ENCODE measurements at regions not wholly inside any gene's neighbourhood (a gene's known extent, or its start where the extent isn't known, plus 50 kb on each side); places are given as distances from the start of the nearest gene placed in this dataset.

DNA sequence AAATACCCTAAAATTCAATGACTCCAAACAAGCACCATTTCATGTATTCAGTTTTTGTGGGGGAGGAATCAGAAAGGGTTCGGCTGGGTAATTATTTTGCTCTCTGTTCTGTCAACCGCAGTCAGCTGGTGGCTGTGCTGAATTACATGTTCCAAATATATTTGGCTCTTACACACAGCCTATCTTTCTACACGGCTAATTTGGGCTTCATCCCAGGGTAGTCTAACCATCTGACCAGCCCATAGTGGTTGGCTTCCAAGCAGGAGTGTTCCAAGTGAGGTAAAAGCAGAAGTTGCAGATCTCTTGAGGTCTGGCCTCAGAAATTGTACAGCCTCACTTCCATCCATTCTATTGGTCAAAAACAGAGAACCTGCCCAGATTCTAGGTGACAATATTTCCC, 760.8 kb upstream of the SEMA6D start:
- TF ChIP-seq, protein P1, sequence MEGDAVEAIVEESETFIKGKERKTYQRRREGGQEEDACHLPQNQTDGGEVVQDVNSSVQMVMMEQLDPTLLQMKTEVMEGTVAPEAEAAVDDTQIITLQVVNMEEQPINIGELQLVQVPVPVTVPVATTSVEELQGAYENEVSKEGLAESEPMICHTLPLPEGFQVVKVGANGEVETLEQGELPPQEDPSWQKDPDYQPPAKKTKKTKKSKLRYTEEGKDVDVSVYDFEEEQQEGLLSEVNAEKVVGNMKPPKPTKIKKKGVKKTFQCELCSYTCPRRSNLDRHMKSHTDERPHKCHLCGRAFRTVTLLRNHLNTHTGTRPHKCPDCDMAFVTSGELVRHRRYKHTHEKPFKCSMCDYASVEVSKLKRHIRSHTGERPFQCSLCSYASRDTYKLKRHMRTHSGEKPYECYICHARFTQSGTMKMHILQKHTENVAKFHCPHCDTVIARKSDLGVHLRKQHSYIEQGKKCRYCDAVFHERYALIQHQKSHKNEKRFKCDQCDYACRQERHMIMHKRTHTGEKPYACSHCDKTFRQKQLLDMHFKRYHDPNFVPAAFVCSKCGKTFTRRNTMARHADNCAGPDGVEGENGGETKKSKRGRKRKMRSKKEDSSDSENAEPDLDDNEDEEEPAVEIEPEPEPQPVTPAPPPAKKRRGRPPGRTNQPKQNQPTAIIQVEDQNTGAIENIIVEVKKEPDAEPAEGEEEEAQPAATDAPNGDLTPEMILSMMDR (conservative IDR thresholded peaks at IDR 0.05; ENCODE audit: low read depth, low read length): no peak
- TF ChIP-seq EZH2phosphoT487 (IDR thresholded peaks at IDR 0.05; ENCODE audit: borderline replicate concordance, low read length) (no peak), EZH2 (IDR thresholded peaks at IDR 0.05; ENCODE audit: low read length, unreplicated experiment) (no peak)

Measured in PC-3 (cell line).